ENCODE measurements at regions not wholly inside any gene's neighbourhood (a gene's known extent, or its start where the extent isn't known, plus 50 kb on each side); places are given as distances from the start of the nearest gene placed in this dataset.

DNA sequence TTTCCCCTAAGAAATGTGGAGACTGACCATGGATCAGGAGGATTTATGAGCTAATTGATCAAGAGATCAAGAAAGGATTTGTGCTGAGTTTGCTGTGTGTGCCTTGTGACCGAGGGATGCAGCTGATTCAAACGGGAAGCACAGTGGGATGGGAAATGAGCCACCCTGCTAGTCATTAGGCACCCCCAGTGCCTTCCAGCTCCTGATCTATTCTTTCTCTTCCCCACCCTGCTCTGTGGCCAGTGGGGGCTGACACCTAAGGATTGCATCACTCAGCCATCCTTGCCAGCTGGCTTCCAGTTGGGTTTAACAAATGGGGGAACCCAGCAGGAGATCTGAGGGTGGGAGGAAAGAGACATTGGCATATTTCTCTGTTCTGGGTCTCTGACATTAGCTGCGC, 132.2 kb upstream of the CXCR4 start (continued):
- no peak for TF ChIP-seq POLR2AphosphoS5 (IDR thresholded peaks at IDR 0.05)

DNA sequence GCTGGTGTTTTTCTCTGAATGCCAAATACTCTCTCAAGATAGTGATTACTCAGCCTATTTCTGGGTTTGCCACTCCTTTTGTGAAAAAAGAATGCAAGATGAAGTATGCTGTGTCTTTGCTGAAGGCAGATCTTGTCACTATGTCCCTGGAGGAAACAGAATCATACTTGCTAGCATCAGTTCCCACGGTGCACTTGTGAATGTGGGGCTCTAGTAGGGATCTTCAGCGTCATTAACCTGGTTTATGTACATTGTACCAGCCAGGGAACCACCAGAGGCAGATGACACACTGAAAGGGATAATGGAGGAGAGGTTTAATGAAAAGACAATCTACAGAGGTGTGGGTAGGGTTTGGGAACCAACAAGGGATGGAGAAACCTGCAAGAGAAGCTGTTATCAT, 131.0 kb upstream of the CXCR4 start:
- TF ChIP-seq EP300 (conservative IDR thresholded peaks at IDR 0.05; ENCODE audit: poor library complexity, severe bottlenecking) (no peak), POLR2AphosphoS5 (IDR thresholded peaks at IDR 0.05) (no peak), EZH2 (IDR thresholded peaks at IDR 0.05; ENCODE audit: borderline replicate concordance, insufficient read depth, low read length, poor library complexity, severe bottlenecking) (no peak), MXI1 (conservative IDR thresholded peaks at IDR 0.05; ENCODE audit: poor library complexity, severe bottlenecking) (no peak), TAF1 (IDR thresholded peaks at IDR 0.05; ENCODE audit: low read depth) (no peak), SMC3 (conservative IDR thresholded peaks at IDR 0.05; ENCODE audit: poor library complexity) (no peak), RAD21 (conservative IDR thresholded peaks at IDR 0.05) (no peak)
- TF ChIP-seq, protein P1, sequence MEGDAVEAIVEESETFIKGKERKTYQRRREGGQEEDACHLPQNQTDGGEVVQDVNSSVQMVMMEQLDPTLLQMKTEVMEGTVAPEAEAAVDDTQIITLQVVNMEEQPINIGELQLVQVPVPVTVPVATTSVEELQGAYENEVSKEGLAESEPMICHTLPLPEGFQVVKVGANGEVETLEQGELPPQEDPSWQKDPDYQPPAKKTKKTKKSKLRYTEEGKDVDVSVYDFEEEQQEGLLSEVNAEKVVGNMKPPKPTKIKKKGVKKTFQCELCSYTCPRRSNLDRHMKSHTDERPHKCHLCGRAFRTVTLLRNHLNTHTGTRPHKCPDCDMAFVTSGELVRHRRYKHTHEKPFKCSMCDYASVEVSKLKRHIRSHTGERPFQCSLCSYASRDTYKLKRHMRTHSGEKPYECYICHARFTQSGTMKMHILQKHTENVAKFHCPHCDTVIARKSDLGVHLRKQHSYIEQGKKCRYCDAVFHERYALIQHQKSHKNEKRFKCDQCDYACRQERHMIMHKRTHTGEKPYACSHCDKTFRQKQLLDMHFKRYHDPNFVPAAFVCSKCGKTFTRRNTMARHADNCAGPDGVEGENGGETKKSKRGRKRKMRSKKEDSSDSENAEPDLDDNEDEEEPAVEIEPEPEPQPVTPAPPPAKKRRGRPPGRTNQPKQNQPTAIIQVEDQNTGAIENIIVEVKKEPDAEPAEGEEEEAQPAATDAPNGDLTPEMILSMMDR (IDR thresholded peaks at IDR 0.05; ENCODE audit: poor library complexity, severe bottlenecking) = no peak
- TF ChIP-seq, protein P2, sequence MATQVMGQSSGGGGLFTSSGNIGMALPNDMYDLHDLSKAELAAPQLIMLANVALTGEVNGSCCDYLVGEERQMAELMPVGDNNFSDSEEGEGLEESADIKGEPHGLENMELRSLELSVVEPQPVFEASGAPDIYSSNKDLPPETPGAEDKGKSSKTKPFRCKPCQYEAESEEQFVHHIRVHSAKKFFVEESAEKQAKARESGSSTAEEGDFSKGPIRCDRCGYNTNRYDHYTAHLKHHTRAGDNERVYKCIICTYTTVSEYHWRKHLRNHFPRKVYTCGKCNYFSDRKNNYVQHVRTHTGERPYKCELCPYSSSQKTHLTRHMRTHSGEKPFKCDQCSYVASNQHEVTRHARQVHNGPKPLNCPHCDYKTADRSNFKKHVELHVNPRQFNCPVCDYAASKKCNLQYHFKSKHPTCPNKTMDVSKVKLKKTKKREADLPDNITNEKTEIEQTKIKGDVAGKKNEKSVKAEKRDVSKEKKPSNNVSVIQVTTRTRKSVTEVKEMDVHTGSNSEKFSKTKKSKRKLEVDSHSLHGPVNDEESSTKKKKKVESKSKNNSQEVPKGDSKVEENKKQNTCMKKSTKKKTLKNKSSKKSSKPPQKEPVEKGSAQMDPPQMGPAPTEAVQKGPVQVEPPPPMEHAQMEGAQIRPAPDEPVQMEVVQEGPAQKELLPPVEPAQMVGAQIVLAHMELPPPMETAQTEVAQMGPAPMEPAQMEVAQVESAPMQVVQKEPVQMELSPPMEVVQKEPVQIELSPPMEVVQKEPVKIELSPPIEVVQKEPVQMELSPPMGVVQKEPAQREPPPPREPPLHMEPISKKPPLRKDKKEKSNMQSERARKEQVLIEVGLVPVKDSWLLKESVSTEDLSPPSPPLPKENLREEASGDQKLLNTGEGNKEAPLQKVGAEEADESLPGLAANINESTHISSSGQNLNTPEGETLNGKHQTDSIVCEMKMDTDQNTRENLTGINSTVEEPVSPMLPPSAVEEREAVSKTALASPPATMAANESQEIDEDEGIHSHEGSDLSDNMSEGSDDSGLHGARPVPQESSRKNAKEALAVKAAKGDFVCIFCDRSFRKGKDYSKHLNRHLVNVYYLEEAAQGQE (IDR thresholded peaks at IDR 0.05; ENCODE audit: borderline replicate concordance) = no peak
- H3K27me3 ChIP-seq (ENCODE audit: insufficient read depth, low read depth, low read length) = no peaks in the 10 kb centered on the region
- no peaks in the 10 kb centered on the region for H3K79me2 ChIP-seq (replicated peaks; ENCODE audit: insufficient read depth, low read length)
- H3K9me3 ChIP-seq (ENCODE audit: low read length) = no peaks in the 10 kb centered on the region
- H3K4me3 ChIP-seq (ENCODE audit: low read length) = no peak overlapping the region
- no peaks in the 10 kb centered on the region for H3K36me3 ChIP-seq (ENCODE audit: insufficient read depth, low read length)
- no peak overlapping the region for H3K4me2 ChIP-seq (ENCODE audit: low read length)
- H3K27ac ChIP-seq (ENCODE audit: low read length) = no peak overlapping the region
- no peak overlapping the region for H2AFZ ChIP-seq (ENCODE audit: low read depth, low read length)
- no peak overlapping the region for H3K9ac ChIP-seq (ENCODE audit: low read length)
- H4K20me1 ChIP-seq (ENCODE audit: insufficient read depth) = no peaks in the 10 kb centered on the region
- no peaks in the 10 kb centered on the region for H3F3A ChIP-seq (ENCODE audit: insufficient read depth, low read length, poor library complexity, severe bottlenecking)
- H3K9me2 ChIP-seq (ENCODE audit: insufficient read depth, low read length) = no peaks in the 10 kb centered on the region

DNA sequence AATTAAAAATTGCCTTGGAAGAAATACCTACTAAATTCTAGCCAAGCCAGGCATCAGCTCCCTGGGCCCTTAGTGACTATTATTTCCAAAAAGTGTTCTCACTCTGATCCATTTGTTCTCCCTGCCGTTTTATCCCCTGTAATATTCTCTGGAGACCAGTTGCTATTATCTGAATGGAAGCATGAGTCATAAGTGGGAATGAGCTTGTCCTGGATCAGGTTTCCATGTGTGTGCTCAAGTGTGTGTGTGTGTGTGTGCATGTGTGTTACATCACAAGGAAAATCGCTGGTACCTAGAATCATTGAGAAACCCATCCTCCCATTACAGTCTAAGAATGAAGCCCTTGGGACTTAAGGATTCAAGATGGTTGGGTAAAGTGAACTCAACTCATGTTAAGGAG, 130.3 kb upstream of the CXCR4 start:
- no peaks in the 10 kb centered on the region for H3K9me2 ChIP-seq (ENCODE audit: insufficient read depth, low read length)
- no peaks in the 10 kb centered on the region for H3K9me3 ChIP-seq (ENCODE audit: low read length)
- H3K27me3 ChIP-seq (ENCODE audit: insufficient read depth, low read depth, low read length) = no peaks in the 10 kb centered on the region
- no peak overlapping the region for H2AFZ ChIP-seq (ENCODE audit: low read depth, low read length)
- no peak overlapping the region for H3K27ac ChIP-seq (ENCODE audit: low read length)
- no peaks in the 10 kb centered on the region for H3F3A ChIP-seq (ENCODE audit: insufficient read depth, low read length, poor library complexity, severe bottlenecking)
- no peak overlapping the region for H3K4me2 ChIP-seq (ENCODE audit: low read length)
- H3K36me3 ChIP-seq (ENCODE audit: insufficient read depth, low read length) = no peaks in the 10 kb centered on the region
- H4K20me1 ChIP-seq (ENCODE audit: insufficient read depth) = no peaks in the 10 kb centered on the region
- no peaks in the 10 kb centered on the region for H3K79me2 ChIP-seq (replicated peaks; ENCODE audit: insufficient read depth, low read length)
- H3K4me3 ChIP-seq (ENCODE audit: low read length) = no peak overlapping the region
- H3K9ac ChIP-seq (ENCODE audit: low read length) = no peak overlapping the region
- TF ChIP-seq, protein P1 (IDR thresholded peaks at IDR 0.05; ENCODE audit: poor library complexity, severe bottlenecking) = no peak
- TF ChIP-seq EP300 (conservative IDR thresholded peaks at IDR 0.05; ENCODE audit: poor library complexity, severe bottlenecking) = no peak
- no peak for TF ChIP-seq MXI1 (conservative IDR thresholded peaks at IDR 0.05; ENCODE audit: poor library complexity, severe bottlenecking)
- TF ChIP-seq EZH2 (IDR thresholded peaks at IDR 0.05; ENCODE audit: borderline replicate concordance, insufficient read depth, low read length, poor library complexity, severe bottlenecking) = no peak
- TF ChIP-seq, protein P2 (IDR thresholded peaks at IDR 0.05; ENCODE audit: borderline replicate concordance) = no peak
- TF ChIP-seq TAF1 (IDR thresholded peaks at IDR 0.05; ENCODE audit: low read depth) = no peak
- TF ChIP-seq SMC3 (conservative IDR thresholded peaks at IDR 0.05; ENCODE audit: poor library complexity) = no peak
- no peak for TF ChIP-seq RAD21 (conservative IDR thresholded peaks at IDR 0.05)

All from neural cell (in vitro differentiated cells).